SW 1271 (cell line): ENCODE measurements at regions not wholly inside any gene's neighbourhood (a gene's known extent, or its start where the extent isn't known, plus 50 kb on each side); places are given as distances from the start of the nearest gene placed in this dataset.
"Not testable (repeated sequence)": the region's sequence is repeated elsewhere in the genome, so short reads cannot be mapped to it uniquely, and the experiment has no call there.

Experiments
- DNase-seq, 2 experiments: peaks; one replicate each; lab custom pipeline; 2025; lab: John Stamatoyannopoulos, UW

DNA sequence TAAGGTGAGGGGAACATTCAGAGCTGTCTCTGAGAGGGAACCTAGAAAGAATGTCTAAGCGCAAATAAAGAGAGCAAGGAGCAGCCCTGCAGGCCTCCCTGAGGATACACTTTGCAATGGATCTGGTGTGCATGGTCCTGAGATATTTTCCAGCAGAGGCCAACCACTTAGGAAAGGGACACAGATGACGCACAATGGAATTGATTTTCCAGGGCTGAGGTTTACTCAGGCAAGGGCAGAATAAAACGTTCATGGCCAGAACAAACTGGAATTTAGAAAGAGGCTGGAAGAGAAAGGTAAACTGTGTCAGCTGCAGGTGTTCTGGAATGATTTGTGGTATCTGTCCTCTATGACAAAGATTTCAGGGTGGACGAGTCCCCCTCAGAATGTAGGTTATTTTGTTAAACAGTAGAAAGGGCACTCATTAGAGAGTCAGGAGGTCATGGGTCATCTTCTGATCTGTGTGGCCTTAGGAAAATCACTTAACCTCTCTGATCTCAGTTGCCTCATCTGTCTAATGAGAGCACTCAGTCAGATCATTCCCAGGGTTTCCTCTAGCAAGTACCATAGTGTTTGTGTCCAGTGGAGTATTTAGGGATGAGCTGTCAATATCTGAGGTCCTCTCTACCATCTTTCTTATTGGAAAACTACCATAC lies 61.8 kb upstream of the PGBD5 start:
- DNase-seq, result no peak

DNA sequence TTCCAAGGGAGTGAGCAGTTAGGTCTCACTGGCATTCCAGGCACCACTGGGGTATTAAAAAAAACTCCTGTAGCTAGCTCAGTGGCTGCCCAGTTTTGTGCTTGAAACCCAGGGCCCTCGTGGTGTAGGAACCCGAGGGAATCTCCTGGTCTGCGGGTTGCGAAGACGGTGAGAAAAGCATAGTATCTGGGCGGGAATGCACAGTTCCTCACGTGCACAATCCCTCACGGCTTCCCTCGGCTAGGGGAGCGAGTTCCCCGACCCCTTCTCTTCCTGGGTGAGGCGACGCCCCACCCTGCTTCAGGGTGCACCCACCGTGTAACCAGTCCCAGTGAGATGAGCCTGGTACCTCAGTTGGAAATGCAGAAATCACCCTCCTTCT lies 50.5 kb upstream of the PGBD5 start:
- DNase-seq, result no peak

GRCh38 chr1:230475856-230476621 lies 49.9 kb upstream of the PGBD5 start:
- DNase-seq, result not testable (repeated sequence)
